ENCODE measurements at regions not wholly inside any gene's neighbourhood (a gene's known extent, or its start where the extent isn't known, plus 50 kb on each side); places are given as distances from the start of the nearest gene placed in this dataset.

GRCh38 chr2:181197140-181197760 lies 216.8 kb downstream of the UBE2E3 start:
- H3K9me3 Mint-ChIP-seq (ENCODE audit: unreplicated experiment) = no peaks in the 10 kb centered on the region
- no peaks in the 10 kb centered on the region for H3K36me3 Mint-ChIP-seq (ENCODE audit: unreplicated experiment)
- no peak overlapping the region for H3K4me3 Mint-ChIP-seq (ENCODE audit: unreplicated experiment)
- H3K4me1 Mint-ChIP-seq (ENCODE audit: unreplicated experiment) = no peaks in the 10 kb centered on the region
- H3K27me3 Mint-ChIP-seq (ENCODE audit: unreplicated experiment) = no peaks in the 10 kb centered on the region
- TF ChIP-seq CTCF (IDR thresholded peaks at IDR 0.05) = no peak
- DNase-seq (ENCODE audit: extremely low spot score, unreplicated experiment) = no peak
- H3K27ac Mint-ChIP-seq (ENCODE audit: unreplicated experiment) = no peak overlapping the region

DNA sequence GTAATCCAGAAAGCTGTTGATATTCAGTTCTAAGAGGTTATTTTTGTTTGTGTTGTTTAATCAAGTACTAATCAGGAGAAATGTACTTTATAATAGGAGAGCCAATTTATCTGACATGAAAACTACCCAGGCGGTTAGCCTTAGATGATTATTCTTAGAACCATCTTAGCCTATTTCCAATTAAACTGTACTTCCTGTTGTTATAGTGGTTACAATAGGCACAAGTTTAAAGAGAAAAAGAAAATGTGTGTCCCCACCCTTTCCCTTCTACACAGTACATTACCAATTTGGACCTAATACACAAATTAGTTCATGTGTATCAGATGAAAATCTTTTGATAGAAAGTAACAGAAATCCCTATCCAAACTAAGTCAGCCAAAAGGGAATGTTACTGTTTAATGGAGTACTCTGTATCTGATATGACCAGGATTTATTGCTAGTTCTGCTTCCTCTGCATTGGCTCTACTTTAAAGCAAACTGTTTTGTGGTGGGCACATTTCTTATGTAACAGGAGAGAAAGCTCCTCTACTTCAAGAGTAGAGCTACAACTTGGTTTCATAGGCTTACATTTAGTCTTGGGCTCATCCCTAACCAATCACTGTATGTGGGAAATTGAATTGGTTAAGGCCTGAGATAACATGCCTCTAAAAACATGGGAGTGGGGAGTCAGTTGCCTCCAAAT lies 217.9 kb downstream of the UBE2E3 start:
- Mint-ChIP-seq H3K9me3 (ENCODE audit: unreplicated experiment) (no peaks in the 10 kb centered on the region), H3K4me1 (ENCODE audit: unreplicated experiment) (peaks cover 3% of the 10 kb centered on the region), H3K36me3 (ENCODE audit: unreplicated experiment) (no peaks in the 10 kb centered on the region), H3K27ac (ENCODE audit: unreplicated experiment) (no peak overlapping the region), H3K4me3 (ENCODE audit: unreplicated experiment) (no peak overlapping the region), H3K27me3 (ENCODE audit: unreplicated experiment) (no peaks in the 10 kb centered on the region)
- TF ChIP-seq CTCF (IDR thresholded peaks at IDR 0.05) = no peak
- no peak for DNase-seq (ENCODE audit: extremely low spot score, unreplicated experiment)

GRCh38 chr2:181203412-181203811 lies 223.0 kb downstream of the UBE2E3 start:
- Mint-ChIP-seq H3K4me3 (ENCODE audit: unreplicated experiment) (no peak overlapping the region), H3K4me1 (ENCODE audit: unreplicated experiment) (peaks cover 9% of the 10 kb centered on the region)

GRCh38 chr2:181203916-181204315 lies 223.5 kb downstream of the UBE2E3 start:
- no peak overlapping the region for H3K4me3 Mint-ChIP-seq (ENCODE audit: unreplicated experiment)
- no peak for DNase-seq (ENCODE audit: extremely low spot score, unreplicated experiment)
- H3K9me3 Mint-ChIP-seq (ENCODE audit: unreplicated experiment) = peaks cover 16% of the 10 kb centered on the region
- H3K36me3 Mint-ChIP-seq (ENCODE audit: unreplicated experiment) = no peaks in the 10 kb centered on the region
- no peak overlapping the region for H3K27ac Mint-ChIP-seq (ENCODE audit: unreplicated experiment)
- H3K4me1 Mint-ChIP-seq (ENCODE audit: unreplicated experiment) = peaks cover 9% of the 10 kb centered on the region
- no peak for TF ChIP-seq CTCF (IDR thresholded peaks at IDR 0.05)
- H3K27me3 Mint-ChIP-seq (ENCODE audit: unreplicated experiment) = no peaks in the 10 kb centered on the region

More at GRCh38 chr2:181203412-181203811, 223.0 kb downstream of the UBE2E3 start:
- Mint-ChIP-seq H3K27ac (ENCODE audit: unreplicated experiment) (no peak overlapping the region), H3K36me3 (ENCODE audit: unreplicated experiment) (no peaks in the 10 kb centered on the region), H3K27me3 (ENCODE audit: unreplicated experiment) (no peaks in the 10 kb centered on the region), H3K9me3 (ENCODE audit: unreplicated experiment) (peaks cover 16% of the 10 kb centered on the region)
- DNase-seq (ENCODE audit: extremely low spot score, unreplicated experiment) = no peak
- no peak for TF ChIP-seq CTCF (IDR thresholded peaks at IDR 0.05)

- DNase-seq (ENCODE audit: extremely low spot score, unreplicated experiment) = no peak
- Mint-ChIP-seq H3K4me3 (ENCODE audit: unreplicated experiment) (no peak overlapping the region), H3K4me1 (ENCODE audit: unreplicated experiment) (no peaks in the 10 kb centered on the region), H3K9me3 (ENCODE audit: unreplicated experiment) (no peaks in the 10 kb centered on the region), H3K36me3 (ENCODE audit: unreplicated experiment) (no peaks in the 10 kb centered on the region), H3K27me3 (ENCODE audit: unreplicated experiment) (no peaks in the 10 kb centered on the region), H3K27ac (ENCODE audit: unreplicated experiment) (no peak overlapping the region)
- no peak for TF ChIP-seq CTCF (IDR thresholded peaks at IDR 0.05)
Observed at GRCh38 chr2:181218401-181218821, 238.0 kb downstream of the UBE2E3 start.
